Cardiac fibroblast (primary cell): ENCODE measurements at regions not wholly inside any gene's neighbourhood (a gene's known extent, or its start where the extent isn't known, plus 50 kb on each side); places are given as distances from the start of the nearest gene placed in this dataset.

Experiments
- DNase-seq, 2 donors: peaks; one replicate each; pipeline versions ENCODE4 v3.0.0 to v3.0.0-alpha.2; 2010; ENCODE audit warnings: low read depth in 2 of 2
- H3K4me3 ChIP-seq, 2 donors: replicated peaks in 1 of 2; 1 replicate in 1 of 2; 2 replicates in 1 of 2; pipeline ENCODE4 v1.5.1; 2011; ENCODE audit warnings: low read depth in 2 of 2, low read length in 2 of 2, mild to moderate bottlenecking in 2 of 2, moderate library complexity in 1 of 2
- TF ChIP-seq, protein P1 (sequence below): IDR thresholded peaks from one replicate; pipeline ENCODE4 v1.5.1; 2011; ENCODE audit warnings: low read depth, mild to moderate bottlenecking, low read length, inconsistent platforms

DNA sequence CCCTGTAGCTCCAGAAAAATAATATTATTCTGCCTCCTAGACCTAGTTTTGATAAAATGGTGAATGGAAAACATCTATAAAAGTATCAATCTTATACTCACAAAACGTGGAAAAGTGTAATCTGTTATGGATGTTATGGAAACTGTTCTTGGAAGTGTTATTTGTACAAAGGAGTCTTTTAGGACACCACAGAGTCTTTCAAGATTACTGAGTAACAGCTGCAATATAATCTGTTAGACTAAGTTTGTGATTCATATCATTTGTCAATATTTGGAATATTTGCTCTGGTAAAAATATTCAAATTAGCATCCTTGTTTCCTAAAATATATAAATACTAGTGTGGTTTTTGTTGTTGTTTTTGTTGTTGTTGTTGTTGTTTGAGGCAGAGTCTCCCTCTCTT, 87.9 kb downstream of the RAD51AP2 start:
- TF ChIP-seq, protein P1, sequence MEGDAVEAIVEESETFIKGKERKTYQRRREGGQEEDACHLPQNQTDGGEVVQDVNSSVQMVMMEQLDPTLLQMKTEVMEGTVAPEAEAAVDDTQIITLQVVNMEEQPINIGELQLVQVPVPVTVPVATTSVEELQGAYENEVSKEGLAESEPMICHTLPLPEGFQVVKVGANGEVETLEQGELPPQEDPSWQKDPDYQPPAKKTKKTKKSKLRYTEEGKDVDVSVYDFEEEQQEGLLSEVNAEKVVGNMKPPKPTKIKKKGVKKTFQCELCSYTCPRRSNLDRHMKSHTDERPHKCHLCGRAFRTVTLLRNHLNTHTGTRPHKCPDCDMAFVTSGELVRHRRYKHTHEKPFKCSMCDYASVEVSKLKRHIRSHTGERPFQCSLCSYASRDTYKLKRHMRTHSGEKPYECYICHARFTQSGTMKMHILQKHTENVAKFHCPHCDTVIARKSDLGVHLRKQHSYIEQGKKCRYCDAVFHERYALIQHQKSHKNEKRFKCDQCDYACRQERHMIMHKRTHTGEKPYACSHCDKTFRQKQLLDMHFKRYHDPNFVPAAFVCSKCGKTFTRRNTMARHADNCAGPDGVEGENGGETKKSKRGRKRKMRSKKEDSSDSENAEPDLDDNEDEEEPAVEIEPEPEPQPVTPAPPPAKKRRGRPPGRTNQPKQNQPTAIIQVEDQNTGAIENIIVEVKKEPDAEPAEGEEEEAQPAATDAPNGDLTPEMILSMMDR = no peak
- H3K4me3 ChIP-seq = no peak overlapping the region
- DNase-seq = no peak

DNA sequence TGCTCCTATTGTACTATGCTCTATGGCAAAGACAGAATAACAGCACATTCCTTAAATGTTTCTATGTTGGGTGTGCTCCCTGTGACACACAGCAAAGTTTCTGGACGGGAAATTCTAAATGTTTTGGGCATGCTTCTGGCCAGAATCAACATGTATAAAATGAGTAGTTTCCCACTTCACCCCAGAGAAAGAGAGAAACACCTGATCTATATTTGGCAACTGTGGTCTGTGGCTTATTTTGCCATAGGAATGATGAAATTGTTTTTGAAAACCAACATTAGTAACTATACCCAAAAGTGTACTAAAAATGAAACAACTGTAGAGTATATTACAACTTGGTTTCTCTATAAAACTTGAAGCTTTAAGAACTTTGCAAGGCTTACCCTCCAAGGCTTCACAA, 89.1 kb downstream of the RAD51AP2 start:
- no peak overlapping the region for H3K4me3 ChIP-seq
- TF ChIP-seq, protein P1 = no peak
- DNase-seq = peak; percentile 8 to 69

DNA sequence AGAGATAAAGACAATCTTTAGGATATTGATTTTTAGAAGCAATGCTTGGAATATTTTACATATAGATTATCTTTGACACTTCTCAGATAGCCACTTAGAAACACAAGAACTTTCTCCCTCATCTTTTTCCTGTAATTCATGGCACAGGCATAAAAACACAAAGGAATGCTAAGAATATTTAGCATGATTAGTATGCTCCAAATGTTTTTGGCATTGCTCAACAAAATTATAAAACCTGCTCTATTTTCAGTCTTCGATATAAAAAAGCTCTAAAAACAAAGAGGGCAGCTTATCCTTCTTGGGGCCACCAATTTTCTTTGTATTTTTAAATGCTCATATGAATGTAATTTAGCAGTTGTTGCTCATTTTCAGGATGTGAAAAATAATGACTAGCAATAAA, 90.8 kb downstream of the RAD51AP2 start:
- no peak overlapping the region for H3K4me3 ChIP-seq
- DNase-seq = no peak
- TF ChIP-seq, protein P1 = no peak

- H3K4me3 ChIP-seq = no peak overlapping the region
- TF ChIP-seq, protein P1 = no peak
- no peak for DNase-seq
Measured at GRCh38 chr2:17426743-17427142, 91.5 kb downstream of the RAD51AP2 start.

DNA sequence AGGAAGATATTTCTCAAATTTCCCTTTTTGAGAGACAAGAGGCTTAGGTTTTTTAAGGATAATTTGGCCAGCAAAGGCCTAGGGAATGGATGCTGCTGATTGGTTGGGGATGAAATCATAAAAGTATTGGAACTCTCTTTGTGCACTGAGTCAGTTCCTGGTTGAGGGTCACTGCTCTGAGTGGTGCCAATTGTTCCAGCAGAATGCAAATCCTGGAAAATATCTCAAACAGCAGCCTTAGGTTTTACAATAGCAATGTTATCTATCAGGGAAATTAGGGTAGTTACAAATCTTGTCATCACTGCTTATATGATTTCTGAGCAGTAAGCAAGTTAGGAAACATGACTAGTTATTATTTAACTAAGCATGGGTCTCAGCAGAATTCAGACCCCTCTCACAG, 96.2 kb downstream of the RAD51AP2 start:
- TF ChIP-seq, protein P1 = no peak
- no peak for DNase-seq
- H3K4me3 ChIP-seq = no peak overlapping the region

DNA sequence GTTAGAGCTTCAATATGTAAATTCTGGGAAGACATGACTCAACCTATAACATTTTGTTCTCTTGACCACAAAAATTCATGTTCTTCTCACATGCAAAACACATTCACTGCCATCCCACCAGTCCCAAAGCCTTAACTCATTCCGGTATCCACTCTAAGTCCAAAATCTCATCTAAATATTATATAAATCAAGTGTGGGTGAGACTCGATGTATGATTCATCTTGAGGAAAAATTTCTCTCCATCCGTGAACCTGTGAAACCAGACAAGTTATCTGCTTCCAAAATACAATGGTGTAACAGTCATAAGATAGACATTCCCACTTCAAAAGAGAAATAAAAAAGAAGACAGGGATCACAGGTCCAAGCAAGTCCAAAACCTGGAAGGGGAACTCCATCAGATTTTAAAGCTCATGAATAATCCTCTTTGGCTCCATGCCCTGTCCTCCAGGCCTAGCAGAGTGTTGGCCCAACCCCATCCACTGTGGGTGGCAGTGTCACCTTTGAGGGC, 101.3 kb downstream of the RAD51AP2 start:
- DNase-seq = peak; percentile 35 to 82
- no peak overlapping the region for H3K4me3 ChIP-seq
- TF ChIP-seq, protein P1 = no peak

GRCh38 chr2:17413036-17413435, 105.2 kb downstream of the RAD51AP2 start:
- no peak for DNase-seq
- TF ChIP-seq, protein P1 = no peak
- H3K4me3 ChIP-seq = no peak overlapping the region
